SK-N-MC (cell line): ENCODE measurements at regions not wholly inside any gene's neighbourhood (a gene's known extent, or its start where the extent isn't known, plus 50 kb on each side); places are given as distances from the start of the nearest gene placed in this dataset.

Experiments used
- EZH2 ChIP-seq: fragments of 200-600 bp; sonication (generic); IDR thresholded peaks from one replicate; pipeline ENCODE4 v1.6.1; 2017; ENCODE audit warnings: antibody characterized with exemption
- POLR2AphosphoS5 ChIP-seq: IDR thresholded peaks from 2 replicates; pipeline ENCODE4 v1.6.1; 2012; ENCODE audit warnings: mild to moderate bottlenecking, low read depth, low read length, borderline replicate concordance

DNA sequence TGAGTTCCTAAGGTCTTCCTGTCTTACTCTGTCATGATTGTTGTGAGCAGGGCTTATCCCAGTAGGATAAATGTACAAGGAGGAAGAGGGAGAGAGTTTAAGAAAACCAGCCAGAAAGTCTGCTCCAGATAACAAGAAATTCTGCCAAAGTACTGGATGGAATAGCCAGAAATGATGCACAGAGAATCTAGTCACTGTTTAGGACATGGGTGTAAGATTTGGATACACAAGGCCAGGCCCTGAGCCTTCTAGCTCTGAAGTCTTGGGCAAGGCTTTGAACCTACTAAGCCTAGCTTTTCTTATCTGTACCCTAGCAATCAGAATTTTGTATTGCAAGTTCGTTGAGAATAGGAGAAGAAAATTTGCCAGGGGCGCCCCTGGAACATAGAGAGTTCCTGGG lies 180.4 kb upstream of the ROPN1 start:
- TF ChIP-seq POLR2AphosphoS5 (no peak), EZH2 (no peak)
